ENCODE measurements at regions not wholly inside any gene's neighbourhood (a gene's known extent, or its start where the extent isn't known, plus 50 kb on each side); places are given as distances from the start of the nearest gene placed in this dataset.

DNA sequence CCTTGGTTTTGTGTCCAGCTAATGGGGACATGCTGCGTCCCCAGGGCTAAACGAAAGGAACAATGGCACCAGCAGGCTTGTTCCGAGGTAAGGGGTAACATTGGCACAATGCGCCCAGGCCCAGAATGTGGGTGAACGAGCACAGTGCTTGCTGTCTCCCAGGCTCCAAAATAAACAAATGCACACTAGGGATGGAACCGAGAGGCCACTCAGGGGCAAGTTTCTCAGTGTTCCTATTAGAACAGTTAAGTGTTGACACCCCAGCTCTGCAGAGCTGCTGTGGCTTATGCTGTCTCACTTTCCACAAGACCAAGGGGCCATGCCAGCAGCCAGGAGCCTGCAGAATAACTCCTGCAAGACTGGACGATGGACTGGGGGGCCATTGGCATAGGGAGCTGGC is 492.4 kb downstream of the GADD45G start:
- no peaks in the 10 kb centered on the region for H3K9me3 ChIP-seq (ENCODE audit: low read length)
- no peak overlapping the region for H3K4me2 ChIP-seq (ENCODE audit: low read length)
- H3K9ac ChIP-seq (ENCODE audit: low read length), result no peak overlapping the region
- H3K27ac ChIP-seq (ENCODE audit: low read depth, low read length, poor library complexity, severe bottlenecking), result no peak overlapping the region
- H3K27me3 ChIP-seq (ENCODE audit: insufficient read depth, low read length), result no peaks in the 10 kb centered on the region
- no peaks in the 10 kb centered on the region for H3F3A ChIP-seq (ENCODE audit: insufficient read depth, low read length)
- TF ChIP-seq EZH2 (IDR thresholded peaks at IDR 0.05; ENCODE audit: borderline replicate concordance, low read length), result no peak
- TF ChIP-seq, protein P1, sequence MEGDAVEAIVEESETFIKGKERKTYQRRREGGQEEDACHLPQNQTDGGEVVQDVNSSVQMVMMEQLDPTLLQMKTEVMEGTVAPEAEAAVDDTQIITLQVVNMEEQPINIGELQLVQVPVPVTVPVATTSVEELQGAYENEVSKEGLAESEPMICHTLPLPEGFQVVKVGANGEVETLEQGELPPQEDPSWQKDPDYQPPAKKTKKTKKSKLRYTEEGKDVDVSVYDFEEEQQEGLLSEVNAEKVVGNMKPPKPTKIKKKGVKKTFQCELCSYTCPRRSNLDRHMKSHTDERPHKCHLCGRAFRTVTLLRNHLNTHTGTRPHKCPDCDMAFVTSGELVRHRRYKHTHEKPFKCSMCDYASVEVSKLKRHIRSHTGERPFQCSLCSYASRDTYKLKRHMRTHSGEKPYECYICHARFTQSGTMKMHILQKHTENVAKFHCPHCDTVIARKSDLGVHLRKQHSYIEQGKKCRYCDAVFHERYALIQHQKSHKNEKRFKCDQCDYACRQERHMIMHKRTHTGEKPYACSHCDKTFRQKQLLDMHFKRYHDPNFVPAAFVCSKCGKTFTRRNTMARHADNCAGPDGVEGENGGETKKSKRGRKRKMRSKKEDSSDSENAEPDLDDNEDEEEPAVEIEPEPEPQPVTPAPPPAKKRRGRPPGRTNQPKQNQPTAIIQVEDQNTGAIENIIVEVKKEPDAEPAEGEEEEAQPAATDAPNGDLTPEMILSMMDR (IDR thresholded peaks at IDR 0.05; ENCODE audit: low read length), result no peak
- H2AFZ ChIP-seq (ENCODE audit: low read length), result no peak overlapping the region
- H3K79me2 ChIP-seq (ENCODE audit: insufficient read depth, low read length), result no peaks in the 10 kb centered on the region
- H3K4me1 ChIP-seq (ENCODE audit: insufficient read depth, low read length, severe bottlenecking), result no peaks in the 10 kb centered on the region
- H3K36me3 ChIP-seq (ENCODE audit: insufficient read depth, low read length), result no peaks in the 10 kb centered on the region
- no peaks in the 10 kb centered on the region for H3K9me2 ChIP-seq (ENCODE audit: low read depth, low read length)
- no peak overlapping the region for H3K4me3 ChIP-seq (ENCODE audit: low read depth, low read length, poor library complexity, severe bottlenecking)
- no peaks in the 10 kb centered on the region for H4K20me1 ChIP-seq (ENCODE audit: insufficient read depth, low read length)

DNA sequence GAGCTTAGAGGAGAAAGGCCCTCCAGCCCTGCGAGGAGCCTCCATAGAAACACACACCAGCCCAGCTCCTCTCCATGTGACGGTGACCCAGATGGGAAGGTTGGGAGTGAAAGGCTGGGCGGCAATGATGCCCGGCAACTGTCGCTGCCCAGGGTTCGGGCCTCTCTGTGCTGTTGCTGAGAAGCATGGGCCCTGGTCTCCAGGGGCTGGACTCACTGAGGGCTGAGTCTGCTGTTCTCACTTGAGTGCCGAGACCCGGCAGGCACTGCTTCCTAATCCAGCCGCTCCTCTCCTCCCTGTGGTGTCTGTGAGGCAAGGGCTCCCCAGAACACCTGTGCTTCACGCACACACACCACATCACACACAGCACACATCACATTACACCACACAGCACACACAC is 493.6 kb downstream of the GADD45G start:
- H3K9ac ChIP-seq (ENCODE audit: low read length), result no peak overlapping the region
- no peaks in the 10 kb centered on the region for H3K9me3 ChIP-seq (ENCODE audit: low read length)
- H3K9me2 ChIP-seq (ENCODE audit: low read depth, low read length), result no peaks in the 10 kb centered on the region
- no peak overlapping the region for H3K27ac ChIP-seq (ENCODE audit: low read depth, low read length, poor library complexity, severe bottlenecking)
- H3K4me1 ChIP-seq (ENCODE audit: insufficient read depth, low read length, severe bottlenecking), result no peaks in the 10 kb centered on the region
- H2AFZ ChIP-seq (ENCODE audit: low read length), result no peak overlapping the region
- H3K4me2 ChIP-seq (ENCODE audit: low read length), result no peak overlapping the region
- no peaks in the 10 kb centered on the region for H3F3A ChIP-seq (ENCODE audit: insufficient read depth, low read length)
- H4K20me1 ChIP-seq (ENCODE audit: insufficient read depth, low read length), result no peaks in the 10 kb centered on the region
- H3K27me3 ChIP-seq (ENCODE audit: insufficient read depth, low read length), result no peaks in the 10 kb centered on the region
- no peak for TF ChIP-seq EZH2 (IDR thresholded peaks at IDR 0.05; ENCODE audit: borderline replicate concordance, low read length)
- TF ChIP-seq, protein P1 (IDR thresholded peaks at IDR 0.05; ENCODE audit: low read length), result no peak
- H3K36me3 ChIP-seq (ENCODE audit: insufficient read depth, low read length), result no peaks in the 10 kb centered on the region
- H3K4me3 ChIP-seq (ENCODE audit: low read depth, low read length, poor library complexity, severe bottlenecking), result no peak overlapping the region
- H3K79me2 ChIP-seq (ENCODE audit: insufficient read depth, low read length), result no peaks in the 10 kb centered on the region

DNA sequence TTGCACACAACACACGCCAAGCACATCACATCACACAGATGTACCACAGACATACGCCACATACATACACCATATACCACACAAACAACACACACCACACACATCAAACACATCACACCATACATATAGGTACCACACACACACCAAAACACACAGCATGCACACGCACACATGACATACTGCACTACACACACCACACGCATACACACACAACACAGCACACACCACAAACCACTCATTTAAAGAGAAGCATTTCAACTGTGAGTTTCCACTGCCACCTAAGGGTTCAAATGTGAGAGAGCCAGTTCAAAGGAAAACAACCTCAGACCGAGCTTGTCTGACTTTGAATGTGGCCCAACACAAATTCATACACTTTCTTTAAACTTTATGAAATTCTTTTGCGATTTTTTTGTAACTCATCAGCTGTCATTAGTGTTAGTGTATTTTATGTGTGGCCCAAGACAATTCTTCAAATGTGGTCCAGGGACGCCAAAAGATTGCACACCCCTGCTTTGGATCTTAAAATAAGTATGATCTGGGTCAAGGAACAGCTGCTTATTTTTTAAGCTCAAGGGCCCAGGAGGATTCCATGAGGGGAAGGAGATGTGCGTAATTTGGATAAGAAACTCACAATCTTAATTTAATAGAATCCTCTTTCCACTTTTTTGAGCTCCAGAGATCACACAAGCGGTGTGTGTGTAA is 494.6 kb downstream of the GADD45G start:
- Histone ChIP-seq H3K4me2 (ENCODE audit: low read length) (no peak overlapping the region), H3F3A (ENCODE audit: insufficient read depth, low read length) (no peaks in the 10 kb centered on the region), H3K27ac (ENCODE audit: low read depth, low read length, poor library complexity, severe bottlenecking) (no peak overlapping the region), H3K4me1 (ENCODE audit: insufficient read depth, low read length, severe bottlenecking) (no peaks in the 10 kb centered on the region), H3K9ac (ENCODE audit: low read length) (no peak overlapping the region), H3K36me3 (ENCODE audit: insufficient read depth, low read length) (no peaks in the 10 kb centered on the region), H3K9me2 (ENCODE audit: low read depth, low read length) (no peaks in the 10 kb centered on the region), H3K4me3 (ENCODE audit: low read depth, low read length, poor library complexity, severe bottlenecking) (no peak overlapping the region), H3K79me2 (ENCODE audit: insufficient read depth, low read length) (no peaks in the 10 kb centered on the region), H3K9me3 (ENCODE audit: low read length) (no peaks in the 10 kb centered on the region), H3K27me3 (ENCODE audit: insufficient read depth, low read length) (no peaks in the 10 kb centered on the region), H2AFZ (ENCODE audit: low read length) (no peak overlapping the region), H4K20me1 (ENCODE audit: insufficient read depth, low read length) (no peaks in the 10 kb centered on the region)
- TF ChIP-seq, protein P1 (IDR thresholded peaks at IDR 0.05; ENCODE audit: low read length), result peak; percentile 13; the same call in 1 of the 2 replicates
- no peak for TF ChIP-seq EZH2 (IDR thresholded peaks at IDR 0.05; ENCODE audit: borderline replicate concordance, low read length)

All from OCI-LY1 (cell line).